H9 (cell line): ENCODE measurements at regions not wholly inside any gene's neighbourhood (a gene's known extent, or its start where the extent isn't known, plus 50 kb on each side); places are given as distances from the start of the nearest gene placed in this dataset.

Experiments used
- DNase-seq: peaks from one replicate; pipeline ENCODE4 v3.0.0-alpha.2; 2017
- H2AFZ ChIP-seq: one replicate; pipeline ENCODE4 v1.6.1; 2013; ENCODE audit warnings: mild to moderate bottlenecking, low read length, control low read depth, moderate library complexity
- H2AK5ac ChIP-seq: 2 replicates; pipeline ENCODE4 v1.6.1; 2013; ENCODE audit warnings: low read length, control low read depth, mixed read lengths; ENCODE audit not compliant: insufficient read length
- H2BK120ac ChIP-seq: one replicate; pipeline ENCODE4 v1.6.1; 2013; ENCODE audit warnings: low read depth, mild to moderate bottlenecking, low read length, control low read depth, inconsistent platforms; ENCODE audit not compliant: poor library complexity, severe bottlenecking
- H2BK12ac ChIP-seq: 2 replicates; pipeline ENCODE4 v1.6.1; 2013; ENCODE audit warnings: low read length, control low read depth, mixed read lengths, low read depth; ENCODE audit not compliant: insufficient read length
- H2BK15ac ChIP-seq: 2 replicates; pipeline ENCODE4 v1.6.1; 2013; ENCODE audit warnings: low read depth, low read length, control low read depth
- H2BK20ac ChIP-seq: one replicate; pipeline ENCODE4 v1.6.1; 2013; ENCODE audit warnings: low read depth, mild to moderate bottlenecking, low read length, control low read depth, inconsistent platforms; ENCODE audit not compliant: poor library complexity, severe bottlenecking
- H2BK5ac ChIP-seq: 2 replicates; pipeline ENCODE4 v1.6.1; 2013; ENCODE audit warnings: low read length, control low read depth, mixed read lengths; ENCODE audit not compliant: insufficient read length
- H3K14ac ChIP-seq: 2 replicates; pipeline ENCODE4 v1.6.1; 2013; ENCODE audit warnings: low read length, control low read depth; ENCODE audit not compliant: insufficient read depth
- H3K18ac ChIP-seq: 2 replicates; pipeline ENCODE4 v1.6.1; 2013; ENCODE audit warnings: low read depth, mild to moderate bottlenecking, mixed read lengths, low read length, control low read depth; ENCODE audit not compliant: insufficient read length
- H3K23ac ChIP-seq: 2 replicates; pipeline ENCODE4 v1.6.1; 2013; ENCODE audit warnings: low read length, control low read depth, mixed read lengths, low read depth; ENCODE audit not compliant: insufficient read length
- H3K23me2 ChIP-seq: 2 replicates; pipeline ENCODE4 v1.6.1; 2013; ENCODE audit warnings: low read depth, mild to moderate bottlenecking, mixed read lengths, low read length, control low read depth; ENCODE audit not compliant: insufficient read length, poor library complexity, severe bottlenecking
- H3K27ac ChIP-seq: 2 replicates; pipeline ENCODE4 v1.5.1; 2013; ENCODE audit warnings: low read length, control low read depth, mixed read lengths, low read depth; ENCODE audit not compliant: insufficient read length
- H3K27me3 ChIP-seq: 2 replicates; pipeline ENCODE4 v1.6.1; 2013; ENCODE audit warnings: low read length, control low read depth, inconsistent platforms; ENCODE audit not compliant: insufficient read depth
- H3K4ac ChIP-seq: 2 replicates; pipeline ENCODE4 v1.6.1; 2013; ENCODE audit warnings: low read depth, mild to moderate bottlenecking, control low read depth, inconsistent platforms, low read length, moderate library complexity
- H3K4me1 ChIP-seq: 2 replicates; pipeline ENCODE4 v1.6.1; 2013; ENCODE audit warnings: low read length, control low read depth, inconsistent platforms; ENCODE audit not compliant: insufficient read depth
- H3K4me2 ChIP-seq: 2 replicates; pipeline ENCODE4 v1.6.1; 2013; ENCODE audit warnings: low read length, control low read depth, mixed read lengths; ENCODE audit not compliant: insufficient read length, insufficient read depth
- H3K56ac ChIP-seq: 2 replicates; pipeline ENCODE4 v1.6.1; 2013; ENCODE audit warnings: low read depth, mild to moderate bottlenecking, mixed read lengths, low read length, control low read depth; ENCODE audit not compliant: insufficient read length
- H3K79me1 ChIP-seq: 2 replicates; pipeline ENCODE4 v1.6.1; 2013; ENCODE audit warnings: low read depth, mild to moderate bottlenecking, moderate library complexity, low read length, control low read depth, inconsistent platforms; ENCODE audit not compliant: insufficient read depth, poor library complexity, severe bottlenecking
- H3K79me2 ChIP-seq: 2 replicates; pipeline ENCODE4 v1.6.1; 2013; ENCODE audit warnings: low read length, control low read depth, inconsistent platforms; ENCODE audit not compliant: insufficient read depth
- H3K9ac ChIP-seq: 2 replicates; pipeline ENCODE4 v1.6.1; 2013; ENCODE audit warnings: low read length, control low read depth, mixed read lengths; ENCODE audit not compliant: insufficient read length; ENCODE audit errors: extremely low read depth
- H3K9me3 ChIP-seq: one replicate; pipeline ENCODE4 v1.6.1; 2013; ENCODE audit warnings: low read depth, low read length, inconsistent platforms; ENCODE audit not compliant: control insufficient read depth
- H3T11ph ChIP-seq: one replicate; pipeline ENCODE4 v1.6.1; 2013; ENCODE audit warnings: mild to moderate bottlenecking, low read length, control low read depth, inconsistent platforms
- H4K20me1 ChIP-seq: one replicate; pipeline ENCODE4 v1.6.1; 2013; ENCODE audit not compliant: control insufficient read depth, insufficient read length, insufficient read depth
- H4K5ac ChIP-seq: 2 replicates; pipeline ENCODE4 v1.6.1; 2013; ENCODE audit warnings: low read depth, mild to moderate bottlenecking, mixed read lengths, low read length, control low read depth; ENCODE audit not compliant: insufficient read length
- H4K8ac ChIP-seq: replicated peaks from 2 replicates; pipeline ENCODE4 v1.6.1; 2013; ENCODE audit warnings: low read length, control low read depth, mixed read lengths, low read depth; ENCODE audit not compliant: insufficient read length
- H4K91ac ChIP-seq: 2 replicates; pipeline ENCODE4 v1.6.1; 2013; ENCODE audit warnings: low read depth, mild to moderate bottlenecking, moderate library complexity, mixed read lengths, low read length, control low read depth; ENCODE audit not compliant: insufficient read length
- H3K27ac Mint-ChIP-seq, 3 experiments: 2 replicates in 2 of 3; 3 replicates in 1 of 3; pipeline ENCODE4 v1.8.0; 2020 to 2021; ENCODE audit warnings: mixed read lengths in 3 of 3, mild to moderate bottlenecking in 1 of 3, moderate library complexity in 1 of 3
- H3K27me3 Mint-ChIP-seq: 2 replicates; pipeline ENCODE4 v1.8.0; 2021; ENCODE audit warnings: low read depth, mild to moderate bottlenecking, moderate library complexity, mixed read lengths
- H3K36me3 Mint-ChIP-seq, 3 experiments: 2 replicates in 2 of 3; 3 replicates in 1 of 3; pipeline ENCODE4 v1.8.0; 2020 to 2021; ENCODE audit warnings: low read depth in 3 of 3, mixed read lengths in 3 of 3; ENCODE audit not compliant: insufficient read depth in 1 of 3
- H3K4me1 Mint-ChIP-seq, 2 experiments: 2 replicates each; pipeline ENCODE4 v1.8.0; 2020; ENCODE audit warnings: mixed read lengths in 2 of 2
- H3K4me3 Mint-ChIP-seq, 2 experiments: 2 replicates in 1 of 2; 3 replicates in 1 of 2; pipeline ENCODE4 v1.8.0; 2020 to 2021; ENCODE audit warnings: mild to moderate bottlenecking in 2 of 2, mixed read lengths in 2 of 2, moderate library complexity in 1 of 2
- H3K9me3 Mint-ChIP-seq, 2 experiments: 2 replicates in 1 of 2; 3 replicates in 1 of 2; pipeline ENCODE4 v1.8.0; 2020; ENCODE audit warnings: mild to moderate bottlenecking in 2 of 2, mixed read lengths in 2 of 2, moderate library complexity in 1 of 2
- CTCF ChIP-seq: fragments of 200-600 bp; sonication (generic); conservative IDR thresholded peaks from 3 replicates; pipeline ENCODE4 v1.8.0; 2021; ENCODE audit warnings: antibody characterized with exemption, mild to moderate bottlenecking
- WGBS: extraction: QIAGEN DNeasy Blood & Tissue Kit; methylation state at CpG from one replicate; pipeline ENCODE4 v1.1.7; 2013; ENCODE audit warnings: missing lambda C conversion rate, low lambda C conversion rate, mixed read lengths; ENCODE audit not compliant: insufficient read length; ENCODE audit errors: extremely low coverage; 5-methylcytosine and 5-hydroxymethylcytosine counted together

GRCh38 chr11:112644410-112645131, 316.6 kb upstream of the NCAM1 start:
- no CpG with 5 or more reads among the region's 5 CpGs for WGBS
- H3K27me3 ChIP-seq: no peaks in the 10 kb centered on the region
- no peak overlapping the region for H2BK12ac ChIP-seq
- no peak overlapping the region for H3K4me2 ChIP-seq
- no peak overlapping the region for H3T11ph ChIP-seq
- Mint-ChIP-seq H3K9me3 (peaks cover 8 to 16% of the 10 kb centered on the region in 2 experiments; a peak in 4 of 5 replicates), H3K27me3 (no peaks in the 10 kb centered on the region; the same call in 1 of the 2 replicates), H3K27ac (no peak overlapping the region), H3K36me3 (peaks cover 6 to 15% (median 8%) of the 10 kb centered on the region in 3 experiments; a peak in 5 of 7 replicates), H3K4me3 (no peak overlapping the region), H3K4me1 (no peaks in the 10 kb centered on the region)
- no peak overlapping the region for H2AK5ac ChIP-seq
- no peak overlapping the region for H2BK15ac ChIP-seq
- H2BK5ac ChIP-seq: no peak overlapping the region
- no peaks in the 10 kb centered on the region for H4K20me1 ChIP-seq
- H3K79me2 ChIP-seq: no peaks in the 10 kb centered on the region
- no peak overlapping the region for H3K23ac ChIP-seq
- no peak overlapping the region for H3K27ac ChIP-seq
- no peak overlapping the region for H3K56ac ChIP-seq
- H2BK20ac ChIP-seq: no peak overlapping the region
- H4K8ac ChIP-seq: no peak overlapping the region
- H4K91ac ChIP-seq: no peak overlapping the region
- no peaks in the 10 kb centered on the region for H3K9me3 ChIP-seq
- no peak overlapping the region for H2AFZ ChIP-seq
- H3K14ac ChIP-seq: no peak overlapping the region
- H4K5ac ChIP-seq: no peak overlapping the region
- DNase-seq: no peak
- H3K18ac ChIP-seq: no peak overlapping the region
- H3K23me2 ChIP-seq: no peaks in the 10 kb centered on the region
- no peak overlapping the region for H3K4ac ChIP-seq
- no peaks in the 10 kb centered on the region for H3K4me1 ChIP-seq
- TF ChIP-seq CTCF: no peak
- H3K9ac ChIP-seq: no peak overlapping the region
- H3K79me1 ChIP-seq: no peaks in the 10 kb centered on the region
- no peak overlapping the region for H2BK120ac ChIP-seq
